ENCODE measurements at regions not wholly inside any gene's neighbourhood (a gene's known extent, or its start where the extent isn't known, plus 50 kb on each side); places are given as distances from the start of the nearest gene placed in this dataset.

GRCh38 chr15:62546628-62547027 lies 381.5 kb upstream of the C2CD4B start:
- TF ChIP-seq CTCF (IDR thresholded peaks at IDR 0.05; ENCODE audit: insufficient read depth, low read length, poor library complexity, severe bottlenecking) = no peak
- H3K27me3 ChIP-seq (ENCODE audit: control insufficient read depth, insufficient read depth, low read length) = no peaks in the 10 kb centered on the region
- no peaks in the 10 kb centered on the region for H3K36me3 ChIP-seq (ENCODE audit: control insufficient read depth, insufficient read depth, low read length)
- no peak overlapping the region for H3K4me3 ChIP-seq (ENCODE audit: low read depth, low read length)
- DNase-seq (ENCODE audit: low read depth) = no peak

- no peak overlapping the region for H3K4me3 ChIP-seq (ENCODE audit: low read depth, low read length)
- TF ChIP-seq CTCF (IDR thresholded peaks at IDR 0.05; ENCODE audit: insufficient read depth, low read length, poor library complexity, severe bottlenecking) = no peak
- no peak for DNase-seq (ENCODE audit: low read depth)
- no peaks in the 10 kb centered on the region for H3K27me3 ChIP-seq (ENCODE audit: control insufficient read depth, insufficient read depth, low read length)
- no peaks in the 10 kb centered on the region for H3K36me3 ChIP-seq (ENCODE audit: control insufficient read depth, insufficient read depth, low read length)
Measured at GRCh38 chr15:62547584-62547983, 382.5 kb upstream of the C2CD4B start.

- TF ChIP-seq CTCF (IDR thresholded peaks at IDR 0.05; ENCODE audit: insufficient read depth, low read length, poor library complexity, severe bottlenecking) = peak; percentile 65
- H3K36me3 ChIP-seq (ENCODE audit: control insufficient read depth, insufficient read depth, low read length) = no peaks in the 10 kb centered on the region
- no peaks in the 10 kb centered on the region for H3K27me3 ChIP-seq (ENCODE audit: control insufficient read depth, insufficient read depth, low read length)
- DNase-seq (ENCODE audit: low read depth) = no peak
- H3K4me3 ChIP-seq (ENCODE audit: low read depth, low read length) = no peak overlapping the region
Measured at GRCh38 chr15:62549345-62549970, 384.4 kb upstream of the C2CD4B start.

- Histone ChIP-seq H3K36me3 (ENCODE audit: control insufficient read depth, insufficient read depth, low read length) (no peaks in the 10 kb centered on the region), H3K27me3 (ENCODE audit: control insufficient read depth, insufficient read depth, low read length) (no peaks in the 10 kb centered on the region), H3K4me3 (ENCODE audit: low read depth, low read length) (no peak overlapping the region)
- no peak for TF ChIP-seq CTCF (IDR thresholded peaks at IDR 0.05; ENCODE audit: insufficient read depth, low read length, poor library complexity, severe bottlenecking)
- DNase-seq (ENCODE audit: low read depth) = no peak
Measured at GRCh38 chr15:62550106-62550505, 385.0 kb upstream of the C2CD4B start.

GRCh38 chr15:62552444-62552843 lies 387.4 kb upstream of the C2CD4B start:
- no peak for TF ChIP-seq CTCF (IDR thresholded peaks at IDR 0.05; ENCODE audit: insufficient read depth, low read length, poor library complexity, severe bottlenecking)
- Histone ChIP-seq H3K4me3 (ENCODE audit: low read depth, low read length) (no peak overlapping the region), H3K27me3 (ENCODE audit: control insufficient read depth, insufficient read depth, low read length) (no peaks in the 10 kb centered on the region), H3K36me3 (ENCODE audit: control insufficient read depth, insufficient read depth, low read length) (no peaks in the 10 kb centered on the region)
- no peak for DNase-seq (ENCODE audit: low read depth)

- no peaks in the 10 kb centered on the region for H3K27me3 ChIP-seq (ENCODE audit: control insufficient read depth, insufficient read depth, low read length)
- no peaks in the 10 kb centered on the region for H3K36me3 ChIP-seq (ENCODE audit: control insufficient read depth, insufficient read depth, low read length)
- TF ChIP-seq CTCF (IDR thresholded peaks at IDR 0.05; ENCODE audit: insufficient read depth, low read length, poor library complexity, severe bottlenecking) = no peak
- DNase-seq (ENCODE audit: low read depth) = no peak
- H3K4me3 ChIP-seq (ENCODE audit: low read depth, low read length) = no peak overlapping the region
Measured at GRCh38 chr15:62553911-62554563, 389.0 kb upstream of the C2CD4B start.

Data from kidney epithelial cell (primary cell).